Panc1 (cell line): ENCODE measurements at regions not wholly inside any gene's neighbourhood (a gene's known extent, or its start where the extent isn't known, plus 50 kb on each side); places are given as distances from the start of the nearest gene placed in this dataset.

Experiments used
- ATAC-seq: fragments of 200-7000 bp; cut with Tn5 transposase; 2 replicates; pipeline ENCODE4 v1.9.1; 2020; ENCODE audit warnings: mild to moderate bottlenecking, moderate library complexity
- BruUV-seq: library from RNA; stranded (reverse); fragments of 400-500 nt; replicated peaks from 2 replicates; lab custom pipeline; 2021; lab: Mats Ljungman, UMichigan
- CTCF ChIA-PET: fragments of 300-600 bp; sonication (Branson Sonifier 250); formaldehyde crosslinking; loops from one replicate; lab custom pipeline; 2022; ENCODE audit warnings: antibody characterized with exemption; lab: Charles Lee
- POLR2A ChIA-PET: fragments of 300-600 bp; sonication (Branson Sonifier 250); formaldehyde crosslinking; loops from one replicate; lab custom pipeline; 2022; ENCODE audit warnings: antibody characterized with exemption; lab: Charles Lee
- DNase-seq: peaks from one replicate; pipeline ENCODE4 v3.0.0-alpha.2; 2010; ENCODE audit warnings: low read depth, low spot score
- H3K27ac ChIP-seq: 2 replicates; pipeline ENCODE4 v1.5.1; 2011; ENCODE audit warnings: mild to moderate bottlenecking, low read length, inconsistent platforms
- H3K27me3 ChIP-seq: fragments of 200-500 bp; sonication (Bioruptor generic); 2 replicates; pipeline ENCODE4 v1.6.0; 2014; ENCODE audit warnings: low read length, inconsistent platforms; ENCODE audit not compliant: control insufficient read depth, insufficient read depth
- H3K36me3 ChIP-seq: fragments of 200-500 bp; sonication (Bioruptor generic); 2 replicates; pipeline ENCODE4 v1.5.1; 2014; ENCODE audit warnings: inconsistent platforms, mild to moderate bottlenecking, low read length, moderate library complexity; ENCODE audit not compliant: control insufficient read depth, insufficient read depth
- H3K4me1 ChIP-seq: 2 replicates; pipeline ENCODE4 v1.5.1; 2011; ENCODE audit warnings: inconsistent platforms, mild to moderate bottlenecking, low read length, moderate library complexity; ENCODE audit not compliant: control insufficient read depth, insufficient read depth
- H3K4me3 ChIP-seq, 2 experiments: 2 replicates each; pipeline ENCODE4 v1.5.1; 2011 to 2012; ENCODE audit warnings: low read depth in 2 of 2, low read length in 2 of 2, mild to moderate bottlenecking in 2 of 2, inconsistent platforms in 1 of 2, moderate library complexity in 1 of 2
- H3K9me3 ChIP-seq: fragments of 200-500 bp; sonication (Bioruptor generic); 2 replicates; pipeline ENCODE4 v1.5.1; 2014; ENCODE audit warnings: low read depth, mild to moderate bottlenecking, inconsistent platforms, low read length, moderate library complexity; ENCODE audit not compliant: control insufficient read depth, insufficient read depth
- POLR2AphosphoS5 ChIP-seq: IDR thresholded peaks from 2 replicates; pipeline ENCODE4 v1.6.1; 2012; ENCODE audit warnings: mild to moderate bottlenecking, low read depth, low read length, moderate library complexity
- SIN3A ChIP-seq: IDR thresholded peaks from 2 replicates; pipeline ENCODE4 v1.6.1; 2012; ENCODE audit warnings: low read depth, mild to moderate bottlenecking, low read length, moderate library complexity, borderline replicate concordance; ENCODE audit not compliant: insufficient read depth
- TCF7L2 ChIP-seq: IDR thresholded peaks from 2 replicates; pipeline ENCODE4 v1.6.1; 2011; ENCODE audit warnings: mild to moderate bottlenecking, low read depth, low read length, inconsistent platforms
- in situ Hi-C: cut with HindIII; loops from 2 replicates; pipeline ENCODE4 v1.10.0; 2016; ENCODE audit warnings: low sequenced_read_pairs, low pct_unique_long_range_greater_than_20kb
- intact Hi-C: fragments of 100-400 bp; cut with micrococcal nuclease; formaldehyde crosslinking; loops from one replicate; pipeline ENCODE4 v1.10.0; 2022; ENCODE audit not compliant: unreplicated experiment
- TF ChIP-seq, protein P1 (sequence below), 2 experiments: IDR thresholded peaks; 2 replicates each; pipeline ENCODE4 v1.6.1; 2011 to 2012; ENCODE audit warnings: low read depth in 2 of 2, control low read depth in 1 of 2, low read length in 1 of 2, mild to moderate bottlenecking in 1 of 2, moderate library complexity in 1 of 2; ENCODE audit not compliant: insufficient read depth in 1 of 2
- TF ChIP-seq, protein P2 (sequence below): fragments of 450-650 bp; IDR thresholded peaks from 2 replicates; pipeline ENCODE4 v1.5.1; 2017; ENCODE audit warnings: mild to moderate bottlenecking

DNA sequence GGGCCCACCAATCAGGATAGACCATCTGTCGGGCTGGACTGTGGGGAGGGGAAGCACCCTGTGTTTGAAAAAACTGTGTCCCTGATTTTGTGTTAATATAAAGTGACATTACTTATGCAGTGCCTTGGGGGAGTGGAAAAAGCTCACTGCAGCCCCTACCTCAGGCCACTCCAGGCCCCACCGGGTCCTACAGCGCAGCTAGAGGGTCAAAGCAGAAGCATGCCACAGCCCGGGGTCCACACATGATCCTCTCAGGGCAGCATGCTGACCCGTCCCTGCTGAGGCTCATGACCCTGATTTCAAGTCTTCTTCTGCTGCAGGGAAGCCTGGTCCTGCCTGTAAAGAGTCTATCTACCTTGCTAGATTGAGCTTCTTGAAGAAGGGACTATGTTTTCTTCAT is 133.0 kb upstream of the PLCB4 start:
- ATAC-seq = no peak
- CTCF ChIA-PET = no interaction called here
- DNase-seq = no peak
- in situ Hi-C loops (no loop called here), intact Hi-C loops (no loop called here)
- TF ChIP-seq, protein P1, sequence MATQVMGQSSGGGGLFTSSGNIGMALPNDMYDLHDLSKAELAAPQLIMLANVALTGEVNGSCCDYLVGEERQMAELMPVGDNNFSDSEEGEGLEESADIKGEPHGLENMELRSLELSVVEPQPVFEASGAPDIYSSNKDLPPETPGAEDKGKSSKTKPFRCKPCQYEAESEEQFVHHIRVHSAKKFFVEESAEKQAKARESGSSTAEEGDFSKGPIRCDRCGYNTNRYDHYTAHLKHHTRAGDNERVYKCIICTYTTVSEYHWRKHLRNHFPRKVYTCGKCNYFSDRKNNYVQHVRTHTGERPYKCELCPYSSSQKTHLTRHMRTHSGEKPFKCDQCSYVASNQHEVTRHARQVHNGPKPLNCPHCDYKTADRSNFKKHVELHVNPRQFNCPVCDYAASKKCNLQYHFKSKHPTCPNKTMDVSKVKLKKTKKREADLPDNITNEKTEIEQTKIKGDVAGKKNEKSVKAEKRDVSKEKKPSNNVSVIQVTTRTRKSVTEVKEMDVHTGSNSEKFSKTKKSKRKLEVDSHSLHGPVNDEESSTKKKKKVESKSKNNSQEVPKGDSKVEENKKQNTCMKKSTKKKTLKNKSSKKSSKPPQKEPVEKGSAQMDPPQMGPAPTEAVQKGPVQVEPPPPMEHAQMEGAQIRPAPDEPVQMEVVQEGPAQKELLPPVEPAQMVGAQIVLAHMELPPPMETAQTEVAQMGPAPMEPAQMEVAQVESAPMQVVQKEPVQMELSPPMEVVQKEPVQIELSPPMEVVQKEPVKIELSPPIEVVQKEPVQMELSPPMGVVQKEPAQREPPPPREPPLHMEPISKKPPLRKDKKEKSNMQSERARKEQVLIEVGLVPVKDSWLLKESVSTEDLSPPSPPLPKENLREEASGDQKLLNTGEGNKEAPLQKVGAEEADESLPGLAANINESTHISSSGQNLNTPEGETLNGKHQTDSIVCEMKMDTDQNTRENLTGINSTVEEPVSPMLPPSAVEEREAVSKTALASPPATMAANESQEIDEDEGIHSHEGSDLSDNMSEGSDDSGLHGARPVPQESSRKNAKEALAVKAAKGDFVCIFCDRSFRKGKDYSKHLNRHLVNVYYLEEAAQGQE (IDR thresholded peaks at IDR 0.05; ENCODE audit: insufficient read depth in 1 of 2, low read depth in 2 of 2, low read length in 1 of 2) = no peak
- no peaks in the 10 kb centered on the region for H3K4me1 ChIP-seq
- no TSS peak for BruUV-seq
- no peaks in the 10 kb centered on the region for H3K36me3 ChIP-seq
- no peaks in the 10 kb centered on the region for H3K9me3 ChIP-seq
- H3K27ac ChIP-seq = no peak overlapping the region
- H3K27me3 ChIP-seq = no peaks in the 10 kb centered on the region
- H3K4me3 ChIP-seq = no peak overlapping the region
- POLR2A ChIA-PET = no interaction called here

DNA sequence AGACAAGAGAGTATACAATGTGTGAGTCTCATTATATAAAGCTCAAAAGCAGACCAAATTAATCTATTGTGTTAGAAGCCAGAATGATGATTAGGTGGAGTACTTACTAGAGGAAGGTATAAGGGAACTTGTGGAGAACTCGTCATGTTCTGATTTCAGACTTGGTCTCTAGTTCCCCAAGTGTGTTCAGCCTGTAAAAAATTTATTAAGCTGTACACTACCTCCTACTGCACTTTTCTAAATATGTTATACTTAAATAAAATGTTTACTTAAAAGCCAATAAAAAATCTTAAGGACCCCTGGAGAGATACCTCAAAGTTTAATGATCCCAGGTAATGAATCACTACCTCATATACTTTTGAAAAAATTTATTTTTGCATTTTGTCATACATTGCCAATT is 130.4 kb upstream of the PLCB4 start:
- POLR2A ChIA-PET = no interaction called here
- H3K4me1 ChIP-seq = no peaks in the 10 kb centered on the region
- H3K36me3 ChIP-seq = no peaks in the 10 kb centered on the region
- DNase-seq = no peak
- ATAC-seq = no peak
- in situ Hi-C loops = no loop called here
- TF ChIP-seq POLR2AphosphoS5 = no peak
- TF ChIP-seq SIN3A = no peak
- TF ChIP-seq, protein P1 (IDR thresholded peaks at IDR 0.05; ENCODE audit: insufficient read depth in 1 of 2, low read depth in 2 of 2, low read length in 1 of 2) = no peak
- no peak for TF ChIP-seq TCF7L2
- TF ChIP-seq, protein P2, sequence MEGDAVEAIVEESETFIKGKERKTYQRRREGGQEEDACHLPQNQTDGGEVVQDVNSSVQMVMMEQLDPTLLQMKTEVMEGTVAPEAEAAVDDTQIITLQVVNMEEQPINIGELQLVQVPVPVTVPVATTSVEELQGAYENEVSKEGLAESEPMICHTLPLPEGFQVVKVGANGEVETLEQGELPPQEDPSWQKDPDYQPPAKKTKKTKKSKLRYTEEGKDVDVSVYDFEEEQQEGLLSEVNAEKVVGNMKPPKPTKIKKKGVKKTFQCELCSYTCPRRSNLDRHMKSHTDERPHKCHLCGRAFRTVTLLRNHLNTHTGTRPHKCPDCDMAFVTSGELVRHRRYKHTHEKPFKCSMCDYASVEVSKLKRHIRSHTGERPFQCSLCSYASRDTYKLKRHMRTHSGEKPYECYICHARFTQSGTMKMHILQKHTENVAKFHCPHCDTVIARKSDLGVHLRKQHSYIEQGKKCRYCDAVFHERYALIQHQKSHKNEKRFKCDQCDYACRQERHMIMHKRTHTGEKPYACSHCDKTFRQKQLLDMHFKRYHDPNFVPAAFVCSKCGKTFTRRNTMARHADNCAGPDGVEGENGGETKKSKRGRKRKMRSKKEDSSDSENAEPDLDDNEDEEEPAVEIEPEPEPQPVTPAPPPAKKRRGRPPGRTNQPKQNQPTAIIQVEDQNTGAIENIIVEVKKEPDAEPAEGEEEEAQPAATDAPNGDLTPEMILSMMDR = no peak
- no peak overlapping the region for H3K4me3 ChIP-seq
- no TSS peak for BruUV-seq
- H3K27me3 ChIP-seq = no peaks in the 10 kb centered on the region
- no peaks in the 10 kb centered on the region for H3K9me3 ChIP-seq
- H3K27ac ChIP-seq = no peak overlapping the region
- intact Hi-C loops = no loop called here
- CTCF ChIA-PET = no interaction called here
